DOHH2 (cell line): ENCODE measurements at regions not wholly inside any gene's neighbourhood (a gene's known extent, or its start where the extent isn't known, plus 50 kb on each side); places are given as distances from the start of the nearest gene placed in this dataset.

ENCODE experiments used
- CTCF ChIP-seq: fragments of 200-600 bp; sonication (generic); IDR thresholded peaks from one replicate; pipeline ENCODE4 v1.5.1; 2014; ENCODE audit warnings: antibody characterized with exemption, mild to moderate bottlenecking, low read depth, low read length; ENCODE audit not compliant: poor library complexity, severe bottlenecking
- EZH2phosphoT487 ChIP-seq: fragments of 200-600 bp; sonication (generic); IDR thresholded peaks from 2 replicates; pipeline ENCODE4 v1.6.1; 2017; ENCODE audit warnings: borderline replicate concordance, mild to moderate bottlenecking, antibody characterized with exemption, low read length, moderate library complexity, mixed read lengths

- TF ChIP-seq CTCF (no peak), EZH2phosphoT487 (no peak)
Observed at GRCh38 chr2:54059504-54059903, 55.9 kb upstream of the ACYP2 start.
